HT1080 (cell line): ENCODE measurements at regions not wholly inside any gene's neighbourhood (a gene's known extent, or its start where the extent isn't known, plus 50 kb on each side); places are given as distances from the start of the nearest gene placed in this dataset.

Experiments used
- DNase-seq: peaks from one replicate; pipeline ENCODE4 v3.0.0-alpha.2; 2015; ENCODE audit warnings: low read depth

DNA sequence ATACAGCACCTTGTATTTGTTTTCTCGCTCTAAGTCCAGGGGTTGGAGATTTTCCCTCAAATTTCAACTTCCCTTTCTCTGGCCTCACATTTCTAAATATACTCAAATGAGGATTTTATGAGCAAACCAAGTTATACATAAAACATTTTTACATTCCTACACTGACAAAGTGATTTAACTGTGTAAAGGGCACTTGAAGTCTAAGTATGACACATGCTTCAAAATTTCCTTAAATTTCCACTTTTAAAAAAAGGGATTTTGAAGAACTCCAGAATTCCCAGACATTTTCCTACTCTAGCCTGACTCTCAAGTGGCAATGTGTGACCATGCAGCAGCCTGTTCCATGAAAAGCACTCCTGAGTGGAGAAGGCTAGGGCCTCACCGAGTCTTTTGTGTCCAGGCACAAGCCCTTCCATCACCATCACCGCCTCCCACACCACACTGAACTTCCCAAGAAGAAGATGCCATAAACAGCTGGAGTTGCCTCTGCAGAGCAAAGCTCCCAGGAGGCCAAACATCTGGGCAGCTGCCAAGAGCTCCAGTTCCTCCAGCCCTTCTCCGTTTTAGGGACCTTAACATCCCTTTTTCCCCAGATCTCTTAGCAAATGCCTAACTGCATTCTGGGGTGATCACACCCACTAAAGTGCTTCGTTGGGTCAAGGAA lies 68.9 kb downstream of the NCR2 start:
- no peak for DNase-seq

DNA sequence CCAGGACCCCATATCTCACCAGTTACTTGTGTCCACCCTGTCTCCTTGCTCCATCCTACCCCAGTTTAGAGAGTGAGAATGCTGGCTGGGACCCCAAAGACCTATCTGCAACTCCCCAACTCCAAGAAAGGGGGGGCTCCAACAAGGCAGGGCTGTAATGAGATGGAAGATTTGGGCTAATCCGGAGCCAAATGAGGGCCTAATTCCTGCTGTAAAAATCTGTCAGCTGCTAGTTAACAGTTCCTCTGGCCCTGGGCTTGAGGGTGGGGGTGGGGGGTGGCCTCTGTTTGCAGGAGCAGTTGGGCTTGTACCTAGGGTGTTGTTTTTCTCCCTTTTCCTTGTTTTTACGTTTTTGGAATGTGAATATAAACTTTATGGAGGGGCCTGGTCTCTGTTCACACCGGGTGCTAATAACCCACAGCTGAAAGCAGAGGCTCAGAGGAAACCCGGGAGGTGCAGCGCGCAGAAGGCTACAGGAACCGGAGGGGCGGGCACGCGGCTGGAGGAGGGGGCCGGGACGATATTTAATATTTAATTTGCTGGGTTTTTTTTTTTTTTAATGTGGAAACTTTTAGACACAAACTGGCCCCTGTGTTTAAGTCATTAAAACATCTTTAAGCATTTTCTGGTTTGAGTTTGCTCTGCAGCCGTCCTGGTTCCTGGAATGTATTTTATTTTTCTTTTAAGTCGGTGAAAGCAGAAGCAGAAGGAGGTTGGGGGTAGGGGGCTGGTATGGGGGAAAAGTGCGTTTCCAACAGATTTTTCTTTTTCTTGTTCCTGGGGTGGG lies 70.7 kb downstream of the NCR2 start:
- no peak for DNase-seq

DNA sequence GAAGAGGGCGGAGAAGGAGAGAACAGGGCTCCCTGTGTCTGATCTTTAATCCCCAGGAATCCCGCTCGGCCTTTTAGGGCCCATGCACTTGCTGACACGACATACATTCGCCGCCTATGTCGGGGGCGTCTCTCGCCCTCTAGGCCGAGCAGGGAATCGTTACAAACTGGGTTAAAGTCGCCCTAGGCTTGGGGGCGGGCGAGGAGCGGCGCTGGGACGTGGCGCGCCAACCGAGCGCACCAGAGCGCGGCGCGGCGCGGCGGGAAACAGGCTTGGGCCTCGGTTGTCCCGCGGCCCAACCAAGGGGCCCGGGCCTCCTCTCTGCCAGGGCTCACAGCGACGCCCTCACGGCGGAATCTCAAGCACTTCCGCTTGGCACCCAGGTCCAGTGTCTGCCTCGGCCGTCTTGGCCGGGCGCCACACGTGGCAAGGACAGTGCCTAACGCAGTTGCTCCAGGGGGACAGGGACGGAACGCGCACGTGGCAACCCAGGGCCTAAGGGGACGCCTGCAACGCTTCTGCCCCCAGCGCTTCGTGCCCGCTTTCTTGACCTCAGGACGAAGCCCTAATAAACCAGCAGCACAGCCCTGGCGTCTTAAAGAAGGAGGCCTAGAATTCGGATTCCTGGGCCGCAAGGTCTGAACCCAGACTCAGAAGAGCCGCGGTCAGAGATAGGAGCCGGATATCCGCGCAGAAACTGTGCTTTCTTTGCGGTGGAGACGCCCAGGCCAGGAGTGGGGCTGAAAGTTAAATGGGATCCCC lies 71.5 kb downstream of the NCR2 start:
- DNase-seq, result no peak

DNA sequence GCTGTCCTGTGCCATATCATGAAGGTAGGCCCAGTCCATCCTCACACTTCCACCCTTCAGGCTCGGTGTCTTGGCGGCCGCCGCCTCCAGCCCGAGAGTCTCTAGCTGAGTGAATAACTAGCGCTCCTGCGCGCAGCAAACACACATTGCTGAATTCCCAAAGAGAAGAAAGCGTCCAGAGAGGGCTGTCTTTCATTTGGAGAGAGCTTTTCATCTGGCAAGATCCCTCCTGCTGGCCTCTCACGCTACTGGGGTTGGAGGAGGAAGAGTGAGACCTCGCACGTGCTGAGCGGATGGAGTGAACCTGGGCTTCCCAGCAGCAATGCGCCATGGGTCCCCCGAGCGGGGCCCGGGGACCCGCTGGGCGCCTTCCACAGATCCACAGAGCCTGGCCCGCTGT lies 73.2 kb downstream of the NCR2 start:
- no peak for DNase-seq

DNA sequence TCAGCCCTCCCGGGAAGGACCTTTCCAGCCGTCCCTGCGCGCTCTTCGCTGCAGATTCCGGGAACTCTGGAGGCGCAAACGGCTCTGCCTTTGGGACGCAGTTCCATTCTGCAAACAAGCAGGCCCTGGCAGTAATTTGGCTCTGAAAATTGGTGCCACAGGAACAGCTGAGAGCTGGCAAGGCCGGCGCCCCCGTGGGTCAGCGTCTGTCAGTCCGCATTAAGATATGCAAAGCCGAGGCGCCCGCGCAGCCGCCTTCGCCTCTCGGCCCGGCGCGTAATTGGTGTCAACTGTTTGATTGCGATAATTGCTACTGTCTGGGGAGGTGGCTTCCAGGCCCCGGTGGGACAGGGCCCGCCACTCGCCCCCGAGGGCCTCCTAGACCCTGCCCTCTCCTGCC lies 73.6 kb downstream of the NCR2 start:
- no peak for DNase-seq

DNA sequence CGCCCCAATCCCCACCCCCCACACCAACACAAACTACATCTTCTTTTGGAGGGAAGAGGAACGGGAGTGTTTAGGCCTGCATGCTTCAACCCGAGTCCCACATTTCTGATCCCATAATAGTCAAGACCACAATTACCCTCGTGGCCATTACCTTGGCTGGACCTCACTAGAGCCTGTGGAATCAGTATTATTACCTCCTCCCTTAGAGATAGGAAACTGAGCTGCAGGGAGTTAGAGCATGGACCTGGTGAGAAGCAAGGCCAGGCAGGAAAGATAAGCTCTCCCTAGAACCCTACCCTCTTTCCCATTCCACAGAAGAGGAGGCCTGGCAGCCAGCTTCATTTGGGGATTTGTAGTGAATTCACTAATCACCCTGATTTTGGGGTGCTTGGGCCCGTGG lies 74.1 kb downstream of the NCR2 start:
- no peak for DNase-seq

DNA sequence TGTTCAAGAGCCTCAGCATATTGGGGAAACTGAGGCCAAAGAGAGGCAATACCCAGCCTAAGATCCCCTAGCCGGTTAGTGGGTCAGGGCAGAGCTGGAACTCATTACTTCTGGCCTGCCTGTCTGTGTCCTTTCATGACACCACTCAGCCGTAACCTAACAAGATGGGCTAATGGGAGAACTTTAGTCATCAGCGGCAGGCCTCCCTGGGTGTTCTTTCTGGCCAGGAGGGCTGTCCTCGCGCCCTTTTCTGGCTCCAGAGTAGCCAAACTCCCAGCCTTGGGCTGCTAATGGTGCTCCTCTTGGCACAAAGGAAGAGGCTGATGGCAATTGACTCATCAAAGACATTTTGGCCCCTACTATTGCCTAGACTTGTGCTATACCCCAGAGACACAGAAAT lies 76.6 kb downstream of the NCR2 start:
- DNase-seq, result no peak

DNA sequence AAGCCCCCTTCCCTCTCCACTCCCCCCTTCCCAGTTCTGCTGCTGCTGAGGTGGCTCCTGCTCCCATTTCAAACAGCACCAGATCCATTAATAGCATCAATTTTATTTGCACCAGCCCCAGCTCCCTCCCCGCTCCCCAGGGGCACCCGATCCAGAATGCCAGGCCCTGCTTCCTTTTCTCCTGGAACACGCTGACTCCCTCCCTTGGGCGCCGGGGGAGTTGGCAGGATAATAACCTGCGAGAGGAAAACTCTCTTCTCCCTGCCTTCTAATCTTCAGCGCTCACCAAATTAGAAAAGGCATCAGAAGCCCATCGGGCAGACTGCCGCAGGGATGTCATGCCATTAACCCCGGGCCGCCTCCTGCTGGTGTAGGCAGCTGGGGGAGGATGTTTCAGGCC lies 77.8 kb downstream of the NCR2 start:
- no peak for DNase-seq

DNA sequence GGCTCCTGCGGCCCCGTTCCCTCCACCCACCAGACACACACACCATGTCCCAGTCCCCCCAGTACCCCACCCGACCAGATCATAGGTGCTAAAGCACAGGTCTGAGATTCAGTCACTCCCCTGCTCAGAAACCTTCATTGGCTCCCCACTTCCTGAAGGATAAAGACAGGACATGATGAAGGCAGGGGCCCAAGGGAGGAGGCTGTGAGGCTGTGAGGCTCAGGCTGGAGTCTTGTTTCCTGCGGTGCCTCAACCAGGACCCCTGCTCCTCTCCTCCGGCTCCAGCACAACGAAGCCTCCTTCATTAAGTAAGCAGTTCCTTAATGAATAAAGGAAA lies 81.1 kb downstream of the NCR2 start:
- DNase-seq, result no peak

DNA sequence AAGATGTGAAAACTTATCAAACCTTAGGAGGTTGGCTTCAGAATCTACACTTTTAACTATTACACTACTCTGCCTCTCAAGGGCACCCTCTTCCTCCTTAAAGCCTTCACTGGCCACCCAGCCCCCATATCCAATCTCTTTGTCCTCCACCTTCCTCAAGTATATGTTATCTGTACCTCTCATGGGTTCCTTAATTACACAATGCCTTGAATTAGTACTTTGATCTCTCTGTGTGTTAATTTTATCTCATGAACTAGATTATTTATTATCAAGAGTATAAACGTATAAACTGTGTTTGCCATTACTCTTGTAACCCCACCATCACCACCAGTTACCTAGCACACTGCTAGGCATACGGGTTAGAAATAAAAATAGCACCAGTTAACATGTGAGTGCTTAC lies 83.3 kb downstream of the NCR2 start:
- DNase-seq, result no peak

DNA sequence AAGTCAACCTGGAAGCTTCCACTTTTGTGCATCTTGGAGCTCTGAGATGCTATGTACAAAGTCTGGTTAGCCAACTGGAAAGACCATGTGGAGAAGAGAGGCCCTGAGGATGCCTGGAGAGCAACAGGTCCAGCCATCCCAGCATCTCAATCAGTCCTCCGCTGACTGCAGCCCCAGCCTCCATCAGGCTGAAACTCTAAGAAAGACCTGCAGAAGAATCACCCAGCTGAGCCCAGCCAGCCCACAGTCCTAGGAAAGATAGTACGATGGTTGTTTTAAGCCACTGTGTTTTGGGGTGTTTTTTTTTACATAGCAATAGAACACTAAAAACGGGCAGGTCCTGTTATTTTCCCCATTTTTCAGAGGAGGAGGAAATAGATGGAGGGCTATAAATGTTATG lies 84.0 kb downstream of the NCR2 start:
- no peak for DNase-seq

DNA sequence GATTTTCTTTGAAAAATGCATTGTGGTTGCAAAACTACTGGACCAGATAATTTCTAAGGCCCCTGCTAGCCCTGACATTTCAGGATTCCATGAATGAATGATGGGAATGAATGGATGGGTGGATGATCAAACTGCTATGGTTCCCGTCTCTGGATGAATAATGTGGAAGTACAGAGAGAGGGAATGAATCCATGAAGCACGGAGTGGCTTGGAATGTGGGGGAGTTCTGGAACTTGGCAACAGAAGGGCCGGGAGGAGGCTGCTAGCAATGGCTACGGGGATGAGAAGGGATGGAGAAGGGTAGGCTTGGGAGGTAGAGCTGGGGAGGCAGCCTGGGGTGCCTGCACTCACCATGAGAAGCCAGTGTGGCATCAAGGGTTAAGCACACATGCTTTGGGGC lies 84.8 kb downstream of the NCR2 start:
- no peak for DNase-seq

DNA sequence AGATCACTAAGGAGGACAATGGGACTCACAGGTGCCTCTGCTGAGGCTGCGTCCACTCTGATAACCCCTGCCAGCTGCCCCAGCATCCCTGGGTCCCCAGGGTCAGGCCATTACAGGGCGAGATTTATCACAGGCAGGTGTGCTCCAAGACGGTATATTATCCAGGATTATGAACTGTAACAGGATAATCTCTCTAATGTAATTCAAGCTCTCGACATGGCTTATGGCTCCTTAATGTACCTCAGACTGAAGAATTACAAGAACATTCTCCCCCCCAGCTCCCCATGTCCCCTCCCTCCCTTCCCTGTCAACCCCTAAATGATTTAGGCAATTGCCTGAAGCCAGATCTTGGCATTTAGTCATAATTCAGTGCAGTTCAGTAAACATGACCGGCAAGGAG lies 86.8 kb downstream of the NCR2 start:
- DNase-seq, result no peak

DNA sequence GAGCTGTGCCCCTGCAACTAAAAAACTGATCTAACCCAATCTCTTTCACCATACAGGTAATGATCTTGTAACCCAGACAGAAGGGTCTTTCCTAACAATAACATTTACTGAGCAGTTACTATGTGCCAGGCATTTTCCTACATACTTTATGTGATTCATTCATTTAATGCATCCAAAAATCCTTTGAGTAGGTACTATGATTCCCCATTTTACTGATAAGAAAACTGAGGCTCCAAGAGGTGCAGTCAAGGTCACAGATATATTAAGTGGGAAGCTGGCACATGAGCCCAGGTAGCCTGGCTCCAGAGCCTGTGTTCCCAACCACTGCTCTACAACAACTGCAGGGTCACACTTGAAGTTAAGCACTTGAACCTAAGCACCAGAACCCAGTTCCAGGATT lies 87.6 kb downstream of the NCR2 start:
- DNase-seq, result no peak

DNA sequence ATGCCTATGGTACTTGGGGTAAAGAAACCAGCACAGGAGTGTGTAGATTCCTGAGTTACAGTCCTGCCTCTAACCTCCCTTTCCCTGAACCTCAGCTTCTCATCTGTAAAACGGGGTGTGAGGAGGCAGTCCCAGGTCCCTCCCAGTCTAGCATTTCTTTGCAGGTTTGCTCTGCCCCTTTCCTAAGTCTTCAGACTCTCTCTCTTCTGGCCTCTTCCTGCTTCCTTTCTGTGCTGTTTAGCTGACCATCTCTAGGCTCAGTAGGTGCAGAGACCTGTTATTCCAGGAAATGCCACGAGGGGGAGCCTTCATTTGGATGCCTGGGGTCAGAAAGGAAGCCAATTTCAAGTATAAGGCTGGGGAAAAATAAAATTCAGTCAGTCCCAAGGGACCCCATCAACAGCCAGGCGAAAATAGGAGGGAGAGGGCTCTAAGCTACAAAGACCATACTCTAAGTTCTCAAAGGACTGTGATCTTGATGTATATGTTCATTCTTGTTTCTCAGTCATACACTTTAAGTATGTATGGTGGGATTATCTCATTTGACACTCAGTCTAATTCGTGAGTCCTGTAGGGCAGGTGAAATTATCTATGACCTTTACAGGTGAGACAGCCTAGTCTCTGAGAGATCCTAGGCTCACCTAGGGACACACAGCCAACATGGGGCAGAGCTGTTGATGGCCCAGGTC lies 89.1 kb downstream of the NCR2 start:
- peak; percentile 71 for DNase-seq

DNA sequence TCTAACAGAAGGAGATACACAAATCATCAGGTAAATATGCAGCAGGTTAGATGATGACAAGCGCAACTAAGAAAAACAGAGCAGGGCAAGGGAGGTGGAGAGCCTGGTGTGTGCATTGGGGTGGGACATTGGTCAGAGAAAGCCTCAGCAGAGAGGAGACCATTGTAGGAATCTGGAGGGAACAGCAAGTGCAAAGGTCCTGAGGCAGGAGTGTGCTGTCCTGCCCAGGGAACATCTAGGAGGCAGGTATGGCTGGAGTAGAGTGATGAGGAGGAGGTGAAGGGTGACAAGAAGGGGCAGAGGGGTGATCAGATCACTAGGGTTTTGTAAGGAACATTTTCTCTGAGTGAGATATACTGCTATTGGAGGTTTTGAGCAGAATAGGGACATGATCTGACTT lies 90.1 kb downstream of the NCR2 start:
- no peak for DNase-seq

DNA sequence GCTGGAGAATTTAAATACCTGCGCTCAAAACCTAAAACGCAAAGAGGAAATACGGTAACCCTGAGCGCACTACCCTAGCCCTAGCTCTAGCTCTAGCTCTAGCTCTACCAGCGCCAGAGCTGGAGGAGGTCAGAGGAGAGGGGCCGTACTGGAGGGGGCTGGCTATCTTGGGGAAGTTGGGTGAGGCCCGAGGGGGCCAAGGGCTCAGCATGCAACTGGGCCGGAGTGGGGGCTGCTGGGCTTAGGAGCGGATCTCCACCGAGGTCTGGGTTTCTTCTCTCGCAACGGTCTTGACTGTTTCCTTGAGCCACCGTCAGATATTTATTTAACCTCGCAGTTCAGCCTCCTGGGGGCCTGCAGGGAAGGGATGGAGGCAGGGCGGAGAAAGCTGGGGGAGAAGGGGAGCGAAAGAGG lies 91.0 kb downstream of the NCR2 start:
- no peak for DNase-seq

DNA sequence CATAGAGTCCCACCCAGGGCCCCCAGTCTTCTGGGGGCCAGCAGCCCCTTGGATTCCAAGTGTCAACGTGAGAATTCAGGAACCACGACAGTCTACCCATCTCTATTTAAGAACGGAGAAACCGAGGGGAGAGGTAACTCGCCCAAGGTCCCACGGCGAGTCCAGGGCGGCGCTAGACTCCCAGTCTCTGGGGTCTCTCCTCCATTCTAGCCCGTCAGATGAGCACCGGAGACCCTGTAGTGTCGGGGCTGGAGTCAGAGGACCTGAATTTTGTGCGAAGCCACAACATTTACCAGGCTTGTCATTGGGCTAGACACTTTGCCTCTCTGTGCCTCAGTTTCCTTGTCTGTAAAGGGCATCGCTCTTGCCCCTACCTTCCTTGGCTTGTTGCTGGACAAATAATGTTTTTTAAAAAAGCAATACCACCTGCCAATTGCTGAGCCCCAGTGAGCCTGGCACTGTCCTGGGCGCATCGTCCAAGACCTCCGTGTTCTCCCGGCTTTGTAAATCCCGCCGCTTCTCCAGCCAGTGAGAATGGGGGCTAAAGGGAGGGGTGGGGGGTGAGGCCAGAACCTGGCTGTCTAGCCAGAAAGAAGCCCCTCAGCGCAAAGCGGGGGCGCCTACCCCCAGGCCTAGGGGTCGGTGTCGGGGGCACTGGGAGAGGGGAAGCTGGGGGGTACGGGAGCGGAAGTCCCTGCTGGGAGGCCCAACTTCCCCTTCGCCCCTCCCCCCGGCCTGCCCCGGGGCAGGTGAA lies 91.7 kb downstream of the NCR2 start:
- DNase-seq, result no peak

DNA sequence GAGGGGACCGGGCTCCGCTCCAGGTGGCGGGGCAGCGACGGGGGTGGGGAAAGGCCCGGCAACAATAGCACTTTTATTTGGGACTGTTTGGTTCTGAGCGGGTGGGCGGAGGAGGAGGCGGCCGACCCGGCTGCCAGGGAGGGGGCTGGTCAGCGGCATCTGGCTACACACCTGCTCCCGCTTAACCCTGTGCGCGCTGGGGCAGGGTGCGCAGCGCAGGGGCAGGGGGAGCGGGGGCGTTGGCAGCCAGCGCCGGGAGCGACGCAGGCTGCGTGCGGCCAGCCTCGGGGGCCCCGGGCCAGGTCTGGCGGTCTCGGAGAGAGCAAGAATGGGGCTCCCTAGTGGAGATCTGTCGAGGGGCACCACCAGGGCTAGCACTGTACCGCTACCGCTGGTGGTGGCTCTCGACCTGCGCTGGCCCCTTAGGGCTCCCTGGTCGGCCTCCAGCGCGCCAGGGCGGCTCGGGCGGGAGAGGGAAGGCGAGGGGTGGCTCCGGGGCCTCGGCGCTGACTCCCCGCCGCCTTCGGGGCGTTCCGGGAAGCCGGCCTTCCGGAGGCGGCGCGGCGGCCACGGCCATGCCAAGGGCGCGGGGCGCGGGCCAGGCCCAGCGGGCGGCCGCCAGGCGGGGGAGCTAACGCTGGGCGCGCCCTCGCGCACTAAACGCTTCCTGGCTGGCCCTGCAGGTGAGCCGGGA lies 92.4 kb downstream of the NCR2 start:
- no peak for DNase-seq

DNA sequence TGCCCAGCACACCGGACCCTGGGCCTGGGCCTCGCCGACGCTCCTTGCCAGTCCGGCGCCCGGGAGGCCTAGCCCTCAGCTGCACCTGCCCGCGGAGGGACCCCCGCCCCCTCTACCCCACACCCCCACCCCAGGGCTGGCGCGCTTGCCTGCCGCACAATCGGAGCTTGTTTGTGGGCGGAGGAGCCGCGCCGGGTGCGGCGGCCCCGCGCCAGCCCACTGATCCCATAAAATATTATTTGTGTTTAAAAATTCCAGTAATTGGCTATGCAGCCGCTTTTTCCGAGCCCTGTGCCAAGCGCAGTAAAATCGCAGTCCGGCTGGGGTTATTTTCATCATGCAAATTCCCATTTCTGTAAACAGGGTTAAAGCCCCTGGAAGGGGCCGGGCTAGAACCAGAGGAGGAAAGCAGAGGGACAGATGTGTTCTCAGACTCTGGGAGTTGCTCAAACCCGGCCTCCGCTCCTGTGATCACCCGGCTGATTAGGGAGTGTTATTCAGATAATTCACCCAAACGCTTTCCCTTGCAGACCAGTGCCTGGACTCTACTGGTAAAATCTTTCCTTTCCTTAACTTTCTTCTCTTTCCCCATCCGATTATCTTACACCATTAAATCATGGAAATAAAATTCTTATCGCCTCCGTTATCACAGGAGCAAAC lies 93.1 kb downstream of the NCR2 start:
- no peak for DNase-seq
